ENCODE measurements at regions not wholly inside any gene's neighbourhood (a gene's known extent, or its start where the extent isn't known, plus 50 kb on each side); places are given as distances from the start of the nearest gene placed in this dataset.

DNA sequence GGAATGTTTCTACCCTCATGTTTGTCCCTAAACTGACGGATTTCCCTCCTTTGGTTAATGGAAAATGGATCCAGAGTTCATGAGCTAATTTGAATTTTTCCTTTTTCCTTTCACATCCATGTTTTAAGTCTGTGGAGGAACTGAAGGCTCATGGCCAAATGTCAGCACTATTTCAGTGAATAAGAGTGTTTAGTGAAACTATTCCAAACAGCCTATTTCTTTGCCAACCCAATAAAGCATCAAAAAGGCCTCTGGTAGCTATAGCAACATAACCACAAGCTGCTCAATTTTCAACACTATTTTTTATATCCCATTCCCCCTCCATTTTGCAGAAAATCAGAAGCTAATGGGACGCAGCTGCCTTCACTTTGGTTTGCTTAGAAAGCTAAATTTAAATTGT is 1454.1 kb downstream of the GATA3 start:
- TF ChIP-seq EZH2phosphoT487 (IDR thresholded peaks at IDR 0.05; ENCODE audit: borderline replicate concordance, low read length): no peak
- TF ChIP-seq CTCF (IDR thresholded peaks at IDR 0.05; ENCODE audit: low read depth, low read length, poor library complexity, severe bottlenecking): no peak

All from DOHH2 (cell line).